Neuronal stem cell (in vitro differentiated cells): ENCODE measurements at regions not wholly inside any gene's neighbourhood (a gene's known extent, or its start where the extent isn't known, plus 50 kb on each side); places are given as distances from the start of the nearest gene placed in this dataset.

Experiments
- DNase-seq: peaks from one replicate; pipeline ENCODE4 v3.0.0-alpha.2; 2013; ENCODE audit warnings: low spot score
- H2AFZ ChIP-seq: one replicate; pipeline ENCODE4 v1.6.1; 2013; ENCODE audit warnings: mild to moderate bottlenecking, low read length, inconsistent platforms
- H2AK5ac ChIP-seq: 2 replicates; pipeline ENCODE4 v1.6.1; 2013; ENCODE audit warnings: low read depth, mild to moderate bottlenecking, inconsistent platforms, low read length, moderate library complexity, mixed read lengths
- H2BK120ac ChIP-seq: 2 replicates; pipeline ENCODE4 v1.6.1; 2013; ENCODE audit warnings: low read depth, mild to moderate bottlenecking, inconsistent platforms, low read length, moderate library complexity, mixed read lengths
- H2BK12ac ChIP-seq: one replicate; pipeline ENCODE4 v1.6.1; 2013; ENCODE audit warnings: low read length, inconsistent platforms
- H2BK15ac ChIP-seq: 2 replicates; pipeline ENCODE4 v1.6.1; 2013; ENCODE audit warnings: mild to moderate bottlenecking, low read length, inconsistent platforms, mixed read lengths
- H2BK5ac ChIP-seq: one replicate; pipeline ENCODE4 v1.6.1; 2013; ENCODE audit warnings: inconsistent platforms, mild to moderate bottlenecking, low read length, moderate library complexity
- H3K14ac ChIP-seq: one replicate; pipeline ENCODE4 v1.6.1; 2013; ENCODE audit warnings: low read length, inconsistent platforms
- H3K18ac ChIP-seq: 2 replicates; pipeline ENCODE4 v1.6.1; 2013; ENCODE audit warnings: low read length, inconsistent platforms
- H3K23ac ChIP-seq: 2 replicates; pipeline ENCODE4 v1.6.1; 2013; ENCODE audit warnings: low read depth, mild to moderate bottlenecking, mixed read lengths, low read length, inconsistent platforms; ENCODE audit not compliant: poor library complexity
- H3K27ac ChIP-seq: replicated peaks from 3 replicates; pipeline ENCODE4 v1.5.1; 2013; ENCODE audit warnings: low read length, inconsistent platforms
- H3K27me3 ChIP-seq, 3 experiments: 2 replicates each; pipeline ENCODE4 v1.6.1; 2013; ENCODE audit warnings: low read length in 3 of 3, mild to moderate bottlenecking in 2 of 3, inconsistent platforms in 1 of 3, low read depth in 1 of 3, mixed read lengths in 1 of 3, moderate library complexity in 1 of 3; ENCODE audit not compliant: control insufficient read depth in 3 of 3, insufficient read depth in 3 of 3
- H3K36me3 ChIP-seq, 2 donors: replicated peaks in 1 of 2; 2 replicates each; pipeline ENCODE4 v1.6.1; 2013; ENCODE audit warnings: low read length in 2 of 2; ENCODE audit not compliant: control insufficient read depth in 2 of 2, insufficient read depth in 2 of 2
- H3K4ac ChIP-seq: 2 replicates; pipeline ENCODE4 v1.6.1; 2013; ENCODE audit warnings: inconsistent platforms, mild to moderate bottlenecking, low read length, moderate library complexity
- H3K4me1 ChIP-seq, 2 donors: 1 replicate in 1 of 2; 2 replicates in 1 of 2; pipeline ENCODE4 v1.6.1; 2013; ENCODE audit warnings: low read length in 2 of 2, low read depth in 1 of 2; ENCODE audit not compliant: control insufficient read depth in 2 of 2, insufficient read depth in 1 of 2
- H3K4me2 ChIP-seq: one replicate; pipeline ENCODE4 v1.6.1; 2013; ENCODE audit warnings: mild to moderate bottlenecking, low read length, inconsistent platforms; ENCODE audit not compliant: insufficient read depth, poor library complexity, severe bottlenecking
- H3K4me3 ChIP-seq, 2 donors: 2 replicates each; pipeline ENCODE4 v1.5.1; 2013; ENCODE audit warnings: low read length in 2 of 2, mild to moderate bottlenecking in 2 of 2, inconsistent platforms in 1 of 2, moderate library complexity in 1 of 2
- H3K79me1 ChIP-seq: one replicate; pipeline ENCODE4 v1.6.1; 2013; ENCODE audit warnings: low read depth, mild to moderate bottlenecking, inconsistent platforms, low read length, moderate library complexity
- H3K9ac ChIP-seq: one replicate; pipeline ENCODE4 v1.6.1; 2013; ENCODE audit warnings: mild to moderate bottlenecking, low read depth, low read length, inconsistent platforms; ENCODE audit not compliant: poor library complexity
- H3K9me3 ChIP-seq, 2 donors: replicated peaks in 1 of 2; 2 replicates each; pipeline versions ENCODE3 to v1.6.1; 2013; ENCODE audit warnings: low read length in 2 of 2, mild to moderate bottlenecking in 2 of 2, inconsistent platforms in 1 of 2, low read depth in 1 of 2, mixed read lengths in 1 of 2, moderate library complexity in 1 of 2; ENCODE audit not compliant: control insufficient read depth in 2 of 2, insufficient read depth in 1 of 2
- H4K8ac ChIP-seq: one replicate; pipeline ENCODE4 v1.6.1; 2013; ENCODE audit warnings: low read depth, mild to moderate bottlenecking, inconsistent platforms, low read length, moderate library complexity
- H4K91ac ChIP-seq: one replicate; pipeline ENCODE4 v1.6.1; 2013; ENCODE audit warnings: low read length, low read depth, mild to moderate bottlenecking, inconsistent platforms; ENCODE audit not compliant: poor library complexity
- WGBS, 2 donors: extraction: QIAGEN DNeasy Blood & Tissue Kit; methylation state at CpG; one replicate each; pipeline ENCODE4 v1.1.7; 2013; ENCODE audit warnings: missing lambda C conversion rate in 2 of 2, mixed read lengths in 1 of 2; ENCODE audit not compliant: insufficient read length in 2 of 2, insufficient replicate concordance in 1 of 2; ENCODE audit errors: extremely low coverage in 2 of 2; 5-methylcytosine and 5-hydroxymethylcytosine counted together

DNA sequence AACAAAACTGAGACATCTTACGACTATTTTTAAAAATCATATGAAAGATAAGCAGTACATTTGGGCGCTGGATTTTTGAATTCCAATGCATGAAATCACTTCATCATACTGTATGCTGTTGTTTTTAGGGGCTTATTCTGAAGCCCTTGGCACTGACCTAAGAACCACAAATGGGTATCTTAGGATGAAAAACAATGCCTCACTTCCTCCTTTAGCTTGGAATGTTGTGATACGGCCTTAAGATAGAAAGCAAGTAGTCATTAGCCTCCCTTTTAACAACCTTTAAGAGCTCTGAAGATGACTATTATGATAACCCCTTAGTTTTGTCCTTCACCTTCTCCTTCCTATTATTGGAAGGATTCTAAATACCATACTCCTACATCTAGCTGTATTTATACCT lies 289.8 kb downstream of the ARPP21 start:
- Histone ChIP-seq H2AFZ (no peak overlapping the region), H3K27me3 (peaks cover 0 to 3% (median 0%) of the 10 kb centered on the region in 3 experiments), H3K4me3 (no peak overlapping the region), H3K79me1 (no peaks in the 10 kb centered on the region), H2BK15ac (no peak overlapping the region), H2AK5ac (no peak overlapping the region), H3K18ac (no peak overlapping the region), H3K36me3 (no peaks in the 10 kb centered on the region), H3K9ac (no peak overlapping the region), H3K4ac (no peak overlapping the region), H4K91ac (no peak overlapping the region), H3K23ac (no peak overlapping the region), H2BK120ac (no peak overlapping the region), H3K14ac (no peak overlapping the region), H2BK12ac (no peak overlapping the region), H3K4me1 (peaks cover 1 to 4% of the 10 kb centered on the region in 2 donors), H3K27ac (no peak overlapping the region), H4K8ac (no peak overlapping the region), H2BK5ac (no peak overlapping the region), H3K4me2 (no peak overlapping the region), H3K9me3 (no peaks in the 10 kb centered on the region)
- no peak for DNase-seq
- no CpG with 5 or more reads among the region's 3 CpGs for WGBS, 2 donors

DNA sequence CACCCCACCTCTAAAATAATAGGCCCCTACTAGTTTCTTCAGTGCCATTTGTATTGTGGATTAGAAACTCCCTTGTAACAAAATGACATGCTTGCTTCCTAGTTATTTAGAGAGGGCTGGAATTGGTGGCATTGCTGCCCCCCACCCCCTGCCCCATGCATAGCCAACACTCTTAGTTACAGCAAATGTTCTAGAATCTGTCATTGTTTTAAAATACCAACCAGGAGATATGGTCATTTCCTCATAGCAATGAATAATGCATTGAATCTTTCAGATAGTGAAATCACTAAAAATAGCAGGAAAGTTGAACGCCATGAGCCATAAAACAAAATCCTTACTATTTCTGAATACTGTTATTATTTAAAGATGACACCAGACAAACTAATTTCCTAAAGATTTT lies 292.5 kb downstream of the ARPP21 start:
- Histone ChIP-seq H2BK15ac (no peak overlapping the region), H3K9ac (no peak overlapping the region), H3K27me3 (peaks cover 0 to 3% (median 0%) of the 10 kb centered on the region in 3 experiments), H3K23ac (no peak overlapping the region), H2BK120ac (no peak overlapping the region), H2BK5ac (no peak overlapping the region), H3K9me3 (no peaks in the 10 kb centered on the region), H2AK5ac (no peak overlapping the region), H3K79me1 (no peaks in the 10 kb centered on the region), H3K27ac (no peak overlapping the region), H3K4me1 (peaks cover 1 to 4% of the 10 kb centered on the region in 2 donors), H2BK12ac (no peak overlapping the region), H3K14ac (no peak overlapping the region), H3K36me3 (no peaks in the 10 kb centered on the region), H3K4ac (no peak overlapping the region), H4K91ac (no peak overlapping the region), H4K8ac (no peak overlapping the region), H3K18ac (no peak overlapping the region), H3K4me3 (no peak overlapping the region), H3K4me2 (no peak overlapping the region), H2AFZ (no peak overlapping the region)
- WGBS, 2 donors = no CpG with 5 or more reads among the region's 1 CpG
- DNase-seq = no peak

DNA sequence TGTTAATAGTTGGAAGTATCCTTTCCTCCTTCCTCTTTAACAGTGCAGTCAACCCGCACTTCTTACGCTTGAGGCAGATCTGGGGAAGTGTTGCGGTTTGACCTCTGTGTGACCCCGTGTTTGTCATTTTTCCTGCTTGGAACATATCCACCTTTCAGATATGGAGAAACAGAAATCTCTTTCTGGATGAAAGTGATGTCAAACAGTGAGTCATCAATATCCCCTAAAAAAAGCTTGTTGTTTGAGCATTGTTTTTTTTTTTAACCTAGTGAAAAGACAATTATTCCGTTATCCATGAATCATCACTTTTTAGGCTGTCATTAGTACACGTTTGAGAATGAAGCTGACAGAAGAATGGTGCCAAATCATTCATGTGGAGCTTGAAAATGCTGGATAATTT lies 293.7 kb downstream of the ARPP21 start:
- Histone ChIP-seq H3K18ac (no peak overlapping the region), H2AK5ac (no peak overlapping the region), H3K9ac (no peak overlapping the region), H3K27ac (no peak overlapping the region), H2BK120ac (no peak overlapping the region), H3K14ac (no peak overlapping the region), H2AFZ (no peak overlapping the region), H3K4ac (no peak overlapping the region), H3K36me3 (no peaks in the 10 kb centered on the region), H3K4me3 (no peak overlapping the region), H4K8ac (no peak overlapping the region), H4K91ac (no peak overlapping the region), H3K79me1 (no peaks in the 10 kb centered on the region), H3K23ac (no peak overlapping the region), H3K4me2 (no peak overlapping the region), H3K27me3 (peaks cover 0 to 3% (median 0%) of the 10 kb centered on the region in 3 experiments), H3K9me3 (no peaks in the 10 kb centered on the region), H2BK12ac (no peak overlapping the region), H2BK5ac (no peak overlapping the region), H2BK15ac (no peak overlapping the region), H3K4me1 (peaks cover 1 to 4% of the 10 kb centered on the region in 2 donors)
- no CpG with 5 or more reads among the region's 6 CpGs for WGBS, 2 donors
- no peak for DNase-seq

DNA sequence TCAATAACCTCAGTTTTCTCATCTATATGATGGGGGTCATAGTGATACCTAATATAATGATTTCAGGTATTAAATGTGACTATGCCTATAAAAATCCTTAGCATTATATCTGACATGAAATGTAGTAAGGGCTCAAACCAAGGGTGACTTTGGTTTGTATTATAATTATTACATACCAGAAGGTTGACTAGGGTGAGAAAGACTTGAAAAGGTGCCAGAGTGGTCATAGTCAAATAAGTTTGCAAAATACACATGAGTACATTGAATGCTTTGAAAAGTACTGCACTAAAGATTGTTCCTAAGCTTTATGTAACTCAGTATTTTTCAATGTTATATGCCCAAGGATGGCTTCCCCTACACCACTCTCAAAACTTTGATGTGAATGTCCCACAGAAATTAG lies 297.2 kb downstream of the ARPP21 start:
- H2AFZ ChIP-seq = no peak overlapping the region
- no peaks in the 10 kb centered on the region for H3K36me3 ChIP-seq
- no peaks in the 10 kb centered on the region for H3K27me3 ChIP-seq
- H2BK5ac ChIP-seq = no peak overlapping the region
- H2BK120ac ChIP-seq = no peak overlapping the region
- peaks cover 1 to 4% of the 10 kb centered on the region in 2 donors for H3K4me1 ChIP-seq
- no peak overlapping the region for H3K4me3 ChIP-seq
- no peak overlapping the region for H4K91ac ChIP-seq
- no peak overlapping the region for H3K27ac ChIP-seq
- H3K23ac ChIP-seq = no peak overlapping the region
- no peaks in the 10 kb centered on the region for H3K9me3 ChIP-seq
- no peak overlapping the region for H2BK15ac ChIP-seq
- H4K8ac ChIP-seq = no peak overlapping the region
- no peaks in the 10 kb centered on the region for H3K79me1 ChIP-seq
- no peak overlapping the region for H3K14ac ChIP-seq
- H3K4ac ChIP-seq = no peak overlapping the region
- DNase-seq = no peak
- H3K9ac ChIP-seq = no peak overlapping the region
- no peak overlapping the region for H2AK5ac ChIP-seq
- no peak overlapping the region for H3K4me2 ChIP-seq
- H2BK12ac ChIP-seq = no peak overlapping the region
- H3K18ac ChIP-seq = no peak overlapping the region
